DMS53 treated with DMSO at 0.1 percent for 48 hours (cell line): ENCODE measurements at regions not wholly inside any gene's neighbourhood (a gene's known extent, or its start where the extent isn't known, plus 50 kb on each side); places are given as distances from the start of the nearest gene placed in this dataset.

Experiments
- DNase-seq: peaks from one replicate; lab custom pipeline; 2025; ENCODE audit not compliant: unreplicated experiment; lab: John Stamatoyannopoulos, UW

GRCh38 chr1:80882553-80882952 lies 918.2 kb upstream of the ADGRL2 start:
- DNase-seq: peak; percentile 16

GRCh38 chr1:80878343-80878742 lies 922.4 kb upstream of the ADGRL2 start:
- DNase-seq: no peak

- DNase-seq: no peak
Measured at GRCh38 chr1:80876035-80876434, 924.7 kb upstream of the ADGRL2 start.

GRCh38 chr1:80869299-80869698 lies 931.4 kb upstream of the ADGRL2 start:
- no peak for DNase-seq

GRCh38 chr1:80847904-80848303 lies 952.8 kb upstream of the ADGRL2 start:
- no peak for DNase-seq

GRCh38 chr1:80846966-80847365 lies 953.8 kb upstream of the ADGRL2 start:
- no peak for DNase-seq

- DNase-seq: no peak
Measured at GRCh38 chr1:80842796-80843195, 957.9 kb upstream of the ADGRL2 start.

- no peak for DNase-seq
Measured at GRCh38 chr1:80841261-80841660, 959.5 kb upstream of the ADGRL2 start.

- DNase-seq: no peak
Measured at GRCh38 chr1:80837066-80837465, 963.7 kb upstream of the ADGRL2 start.

GRCh38 chr1:80836505-80836904 lies 964.2 kb upstream of the ADGRL2 start:
- no peak for DNase-seq

GRCh38 chr1:80827666-80828065 lies 973.1 kb upstream of the ADGRL2 start:
- DNase-seq: no peak

- no peak for DNase-seq
Measured at GRCh38 chr1:80825067-80825466, 975.7 kb upstream of the ADGRL2 start.

- DNase-seq: no peak
Measured at GRCh38 chr1:80818211-80818610, 982.5 kb upstream of the ADGRL2 start.

- DNase-seq: no peak
Measured at GRCh38 chr1:80807981-80808380, 992.8 kb upstream of the ADGRL2 start.

GRCh38 chr1:80806431-80806830 lies 994.3 kb upstream of the ADGRL2 start:
- no peak for DNase-seq

- DNase-seq: no peak
Measured at GRCh38 chr1:80801695-80802094, 999.0 kb upstream of the ADGRL2 start.

GRCh38 chr1:80799457-80799856 lies 1001.3 kb upstream of the ADGRL2 start:
- no peak for DNase-seq

GRCh38 chr1:80779275-80779674 lies 1021.5 kb upstream of the ADGRL2 start:
- DNase-seq: no peak

- no peak for DNase-seq
Measured at GRCh38 chr1:80778094-80778840, 1022.5 kb upstream of the ADGRL2 start.

- DNase-seq: no peak
Measured at GRCh38 chr1:80776266-80776665, 1024.5 kb upstream of the ADGRL2 start.

GRCh38 chr1:80769208-80769750 lies 1031.5 kb upstream of the ADGRL2 start:
- DNase-seq: no peak

- no peak for DNase-seq
Measured at GRCh38 chr1:80767711-80768110, 1033.0 kb upstream of the ADGRL2 start.

GRCh38 chr1:80759354-80759753 lies 1041.4 kb upstream of the ADGRL2 start:
- no peak for DNase-seq
